Upper lobe of right lung (tissue), 1 donor: ENCODE measurements at regions not wholly inside any gene's neighbourhood (a gene's known extent, or its start where the extent isn't known, plus 50 kb on each side); places are given as distances from the start of the nearest gene placed in this dataset.

Experiments used
- ATAC-seq: fragments of 200-7000 bp; cut with Tn5 transposase; one replicate; pipeline ENCODE4 v1.9.1; 2020; ENCODE audit warnings: mild to moderate bottlenecking, moderate library complexity
- DNase-seq: peaks from one replicate; pipeline ENCODE4 v3.0.0-alpha.2; 2020
- H3K27ac ChIP-seq: fragments of 200-600 bp; one replicate; pipeline ENCODE4 v1.8.0; 2022
- H3K27me3 ChIP-seq: fragments of 200-600 bp; one replicate; pipeline ENCODE4 v1.8.0; 2022; ENCODE audit warnings: mild to moderate bottlenecking
- H3K36me3 ChIP-seq: fragments of 200-600 bp; one replicate; pipeline ENCODE4 v1.8.0; 2022
- H3K4me1 ChIP-seq: fragments of 200-600 bp; one replicate; pipeline ENCODE4 v1.8.0; 2022
- H3K4me3 ChIP-seq: fragments of 200-600 bp; one replicate; pipeline ENCODE4 v1.8.0; 2022; ENCODE audit warnings: mild to moderate bottlenecking
- H3K9me3 ChIP-seq: fragments of 200-600 bp; one replicate; pipeline ENCODE4 v1.8.0; 2022
- intact Hi-C: fragments of 100-400 bp; cut with DNase I; formaldehyde crosslinking; loops from one replicate; pipeline ENCODE4 v1.11.0; 2022
- TF ChIP-seq, protein P1 (sequence below): fragments of 200-600 bp; IDR thresholded peaks from one replicate; pipeline ENCODE4 v1.8.0; 2022; ENCODE audit warnings: antibody characterized with exemption
- donor health status: DM: no; HTN: yes; CAD: no; lungs with severe emphysema.

GRCh38 chr10:71143610-71144009 is 68.8 kb upstream of the UNC5B start:
- Histone ChIP-seq H3K27ac (no peak overlapping the region), H3K4me1 (no peaks in the 10 kb centered on the region), H3K27me3 (no peaks in the 10 kb centered on the region), H3K4me3 (no peak overlapping the region), H3K9me3 (no peaks in the 10 kb centered on the region), H3K36me3 (no peaks in the 10 kb centered on the region)
- TF ChIP-seq, protein P1, sequence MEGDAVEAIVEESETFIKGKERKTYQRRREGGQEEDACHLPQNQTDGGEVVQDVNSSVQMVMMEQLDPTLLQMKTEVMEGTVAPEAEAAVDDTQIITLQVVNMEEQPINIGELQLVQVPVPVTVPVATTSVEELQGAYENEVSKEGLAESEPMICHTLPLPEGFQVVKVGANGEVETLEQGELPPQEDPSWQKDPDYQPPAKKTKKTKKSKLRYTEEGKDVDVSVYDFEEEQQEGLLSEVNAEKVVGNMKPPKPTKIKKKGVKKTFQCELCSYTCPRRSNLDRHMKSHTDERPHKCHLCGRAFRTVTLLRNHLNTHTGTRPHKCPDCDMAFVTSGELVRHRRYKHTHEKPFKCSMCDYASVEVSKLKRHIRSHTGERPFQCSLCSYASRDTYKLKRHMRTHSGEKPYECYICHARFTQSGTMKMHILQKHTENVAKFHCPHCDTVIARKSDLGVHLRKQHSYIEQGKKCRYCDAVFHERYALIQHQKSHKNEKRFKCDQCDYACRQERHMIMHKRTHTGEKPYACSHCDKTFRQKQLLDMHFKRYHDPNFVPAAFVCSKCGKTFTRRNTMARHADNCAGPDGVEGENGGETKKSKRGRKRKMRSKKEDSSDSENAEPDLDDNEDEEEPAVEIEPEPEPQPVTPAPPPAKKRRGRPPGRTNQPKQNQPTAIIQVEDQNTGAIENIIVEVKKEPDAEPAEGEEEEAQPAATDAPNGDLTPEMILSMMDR = no peak
- DNase-seq (no peak), ATAC-seq (no peak)
- intact Hi-C loops = no loop called here

- intact Hi-C loops = no loop called here
- Histone ChIP-seq H3K9me3 (no peaks in the 10 kb centered on the region), H3K4me1 (no peaks in the 10 kb centered on the region), H3K27ac (no peak overlapping the region), H3K27me3 (no peaks in the 10 kb centered on the region), H3K4me3 (no peak overlapping the region), H3K36me3 (no peaks in the 10 kb centered on the region)
- TF ChIP-seq, protein P1 = no peak
- ATAC-seq (no peak), DNase-seq (no peak)
These were observed 67.5 kb upstream of the UNC5B start for GRCh38 chr10:71144824-71145223.

DNA sequence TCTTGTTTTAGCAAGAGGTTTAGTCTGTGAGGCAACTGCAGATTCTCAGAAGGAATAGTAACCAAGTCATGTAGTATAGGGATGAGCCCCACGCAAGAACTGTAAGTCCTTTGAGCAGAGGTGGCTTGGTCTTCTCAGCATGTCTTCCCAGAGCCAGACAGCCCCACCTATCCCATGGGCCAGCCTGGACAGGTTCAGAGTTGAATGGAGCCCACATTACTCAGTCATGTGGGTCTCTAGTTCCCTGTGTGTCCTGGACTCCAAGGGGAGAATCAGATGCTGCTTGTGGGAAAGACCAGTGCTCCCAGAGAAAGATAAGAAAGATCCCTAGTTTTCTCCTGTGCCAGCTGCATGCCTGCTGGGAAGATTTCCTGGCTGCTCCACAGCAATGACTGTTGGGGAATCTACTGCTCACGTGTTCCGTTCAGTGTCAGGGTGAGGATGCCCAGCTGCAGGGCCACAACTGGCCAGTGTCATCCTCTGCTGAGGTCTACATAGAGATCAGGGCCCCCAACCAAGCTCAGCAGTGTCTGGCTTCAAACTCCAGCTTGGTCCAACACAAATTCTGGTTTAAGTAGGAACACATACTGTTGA is 66.9 kb upstream of the UNC5B start:
- ATAC-seq (no peak), DNase-seq (no peak)
- TF ChIP-seq, protein P1 = no peak
- H3K4me3 ChIP-seq = no peak overlapping the region
- intact Hi-C loops = no loop called here
- no peaks in the 10 kb centered on the region for H3K36me3 ChIP-seq
- no peaks in the 10 kb centered on the region for H3K9me3 ChIP-seq
- H3K4me1 ChIP-seq = no peaks in the 10 kb centered on the region
- no peaks in the 10 kb centered on the region for H3K27me3 ChIP-seq
- no peak overlapping the region for H3K27ac ChIP-seq

GRCh38 chr10:71150796-71151195 is 61.6 kb upstream of the UNC5B start:
- Histone ChIP-seq H3K27me3 (no peaks in the 10 kb centered on the region), H3K27ac (no peak overlapping the region), H3K36me3 (no peaks in the 10 kb centered on the region), H3K4me3 (no peak overlapping the region), H3K4me1 (no peaks in the 10 kb centered on the region), H3K9me3 (no peaks in the 10 kb centered on the region)
- TF ChIP-seq, protein P1 = no peak
- intact Hi-C loops = no loop called here
- DNase-seq = no peak
- no peak for ATAC-seq

GRCh38 chr10:71152043-71152442 is 60.3 kb upstream of the UNC5B start:
- no peak overlapping the region for H3K27ac ChIP-seq
- no peaks in the 10 kb centered on the region for H3K36me3 ChIP-seq
- TF ChIP-seq, protein P1 = no peak
- H3K27me3 ChIP-seq = no peaks in the 10 kb centered on the region
- intact Hi-C loops = no loop called here
- no peaks in the 10 kb centered on the region for H3K4me1 ChIP-seq
- no peak overlapping the region for H3K4me3 ChIP-seq
- no peaks in the 10 kb centered on the region for H3K9me3 ChIP-seq
- DNase-seq (no peak), ATAC-seq (no peak)

DNA sequence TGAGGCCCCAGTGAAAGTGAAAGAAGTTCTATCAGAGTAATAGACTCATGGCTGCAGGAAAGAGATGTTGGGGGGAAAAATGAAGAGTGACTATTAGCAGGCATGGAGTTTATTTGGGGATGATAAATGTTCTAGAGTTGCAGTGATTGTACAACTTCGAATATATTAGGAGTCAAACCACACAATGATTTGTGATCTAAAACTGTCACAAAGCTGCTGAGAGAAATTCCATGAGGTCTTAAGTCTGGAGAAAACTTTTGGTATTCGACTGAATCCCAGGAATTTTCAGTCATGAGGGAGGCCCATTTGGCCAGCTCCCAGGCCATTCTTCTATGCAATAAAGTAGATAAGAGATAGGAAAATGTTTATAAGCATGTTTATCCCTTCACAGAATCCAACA is 55.9 kb upstream of the UNC5B start:
- H3K36me3 ChIP-seq = no peaks in the 10 kb centered on the region
- TF ChIP-seq, protein P1 = no peak
- DNase-seq (no peak), ATAC-seq (no peak)
- no peak overlapping the region for H3K27ac ChIP-seq
- H3K9me3 ChIP-seq = no peaks in the 10 kb centered on the region
- H3K27me3 ChIP-seq = no peaks in the 10 kb centered on the region
- intact Hi-C loops = no loop called here
- H3K4me3 ChIP-seq = no peak overlapping the region
- H3K4me1 ChIP-seq = no peaks in the 10 kb centered on the region
